H1 (cell line): ENCODE measurements at regions not wholly inside any gene's neighbourhood (a gene's known extent, or its start where the extent isn't known, plus 50 kb on each side); places are given as distances from the start of the nearest gene placed in this dataset.

Experiments used
- CREB1 ChIP-seq: IDR thresholded peaks from 2 replicates; pipeline ENCODE4 v1.6.1; 2012; ENCODE audit warnings: inconsistent platforms
- CTCF ChIP-seq, 3 experiments: IDR thresholded peaks; 1 replicate in 2 of 3; 2 replicates in 1 of 3; pipeline versions ENCODE4 v1.5.1 to v1.6.1; 2011; ENCODE audit warnings: low read length in 3 of 3, mild to moderate bottlenecking in 3 of 3, inconsistent platforms in 2 of 3, low read depth in 1 of 3, moderate library complexity in 1 of 3; ENCODE audit not compliant: insufficient read depth in 1 of 3; ENCODE audit errors: control extremely low read depth in 1 of 3
- EP300 ChIP-seq, 2 experiments: IDR thresholded peaks; 1 replicate in 1 of 2; 2 replicates in 1 of 2; pipeline ENCODE4 v1.6.1; 2011 to 2012; ENCODE audit warnings: low read depth in 2 of 2, low read length in 2 of 2, mild to moderate bottlenecking in 2 of 2, borderline replicate concordance in 1 of 2, inconsistent platforms in 1 of 2, moderate library complexity in 1 of 2
- POLR2AphosphoS5 ChIP-seq: IDR thresholded peaks from 2 replicates; pipeline ENCODE4 v1.6.1; 2011; ENCODE audit warnings: low read depth, low read length
- RAD21 ChIP-seq, 2 experiments: IDR thresholded peaks in 1 of 2; conservative IDR thresholded peaks in 1 of 2; 2 replicates each; pipeline ENCODE4 v1.6.1; 2011; ENCODE audit warnings: low read depth in 2 of 2, low read length in 2 of 2, improper control_type of control experiment in 1 of 2, inconsistent platforms in 1 of 2, mild to moderate bottlenecking in 1 of 2, moderate library complexity in 1 of 2
- RNF2 ChIP-seq: fragments of 200-900, 300-1000 bp; sonication (generic); IDR thresholded peaks from 2 replicates; pipeline ENCODE4 v1.7.1; 2016; ENCODE audit warnings: borderline replicate concordance, low read depth, mild to moderate bottlenecking, antibody characterized with exemption, low read length; ENCODE audit not compliant: poor library complexity, severe bottlenecking; ENCODE audit errors: missing control alignments
- SIX5 ChIP-seq: IDR thresholded peaks from 2 replicates; pipeline ENCODE4 v1.6.1; 2011; ENCODE audit warnings: mild to moderate bottlenecking, low read depth, low read length
- TAF1 ChIP-seq: IDR thresholded peaks from 2 replicates; pipeline ENCODE4 v1.6.1; 2011; ENCODE audit warnings: mild to moderate bottlenecking, low read depth, low read length

GRCh38 chr21:35485364-35485763 lies 436.3 kb upstream of the RUNX1 start:
- TF ChIP-seq CREB1 (no peak), RNF2 (no peak), POLR2AphosphoS5 (no peak), RAD21 (IDR thresholded peaks at IDR 0.05 in 1 of 2, conservative IDR thresholded peaks at IDR 0.05 in 1 of 2; ENCODE audit: low read depth in 2 of 2, low read length in 2 of 2) (no peak), EP300 (IDR thresholded peaks at IDR 0.05; ENCODE audit: borderline replicate concordance in 1 of 2, low read depth in 2 of 2, low read length in 2 of 2) (no peak), SIX5 (no peak), TAF1 (no peak), CTCF (IDR thresholded peaks at IDR 0.05; ENCODE audit: control extremely low read depth in 1 of 3, insufficient read depth in 1 of 3, low read depth in 1 of 3, low read length in 3 of 3) (no peak)
